MM.1S (cell line): ENCODE measurements at regions not wholly inside any gene's neighbourhood (a gene's known extent, or its start where the extent isn't known, plus 50 kb on each side); places are given as distances from the start of the nearest gene placed in this dataset.
"Not testable (repeated sequence)": the region's sequence is repeated elsewhere in the genome, so short reads cannot be mapped to it uniquely, and the experiment has no call there.

Experiments used
- EZH2 ChIP-seq: fragments of 300-600 bp; sonication (generic); optimal IDR thresholded peaks from 2 replicates; pipeline ENCODE3; 2017; ENCODE audit warnings: low read depth, mild to moderate bottlenecking, antibody characterized with exemption, low read length, mixed read lengths
- EZH2phosphoT487 ChIP-seq: fragments of 300-600 bp; sonication (generic); IDR thresholded peaks from 2 replicates; pipeline ENCODE4 v1.6.1; 2018; ENCODE audit warnings: antibody characterized with exemption, low read length
- TF ChIP-seq, protein P1 (sequence below): fragments of 300-600 bp; sonication (generic); IDR thresholded peaks from 2 replicates; pipeline ENCODE4 v1.5.1; 2016; ENCODE audit warnings: antibody characterized with exemption, low read length, mixed read lengths

DNA sequence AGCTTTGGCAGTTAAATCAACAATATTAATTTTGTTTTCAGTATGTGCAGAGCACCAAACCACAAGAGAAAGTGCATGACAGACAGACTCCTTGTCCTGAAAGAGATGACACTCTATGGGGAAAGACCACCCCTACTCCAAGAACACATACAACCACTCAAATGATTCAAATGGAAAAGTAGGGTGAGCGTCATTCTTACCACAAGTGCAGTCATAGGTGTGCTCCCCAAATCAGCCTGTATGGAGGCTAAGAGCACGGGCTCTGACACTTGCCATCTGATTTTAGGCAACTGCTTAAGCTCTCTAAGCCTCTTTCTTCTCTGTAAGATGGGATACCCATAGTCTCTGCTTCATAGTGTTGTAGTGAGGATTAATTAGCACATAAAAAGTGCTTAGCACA is 56.7 kb upstream of the TERB2 start:
- TF ChIP-seq, protein P1, sequence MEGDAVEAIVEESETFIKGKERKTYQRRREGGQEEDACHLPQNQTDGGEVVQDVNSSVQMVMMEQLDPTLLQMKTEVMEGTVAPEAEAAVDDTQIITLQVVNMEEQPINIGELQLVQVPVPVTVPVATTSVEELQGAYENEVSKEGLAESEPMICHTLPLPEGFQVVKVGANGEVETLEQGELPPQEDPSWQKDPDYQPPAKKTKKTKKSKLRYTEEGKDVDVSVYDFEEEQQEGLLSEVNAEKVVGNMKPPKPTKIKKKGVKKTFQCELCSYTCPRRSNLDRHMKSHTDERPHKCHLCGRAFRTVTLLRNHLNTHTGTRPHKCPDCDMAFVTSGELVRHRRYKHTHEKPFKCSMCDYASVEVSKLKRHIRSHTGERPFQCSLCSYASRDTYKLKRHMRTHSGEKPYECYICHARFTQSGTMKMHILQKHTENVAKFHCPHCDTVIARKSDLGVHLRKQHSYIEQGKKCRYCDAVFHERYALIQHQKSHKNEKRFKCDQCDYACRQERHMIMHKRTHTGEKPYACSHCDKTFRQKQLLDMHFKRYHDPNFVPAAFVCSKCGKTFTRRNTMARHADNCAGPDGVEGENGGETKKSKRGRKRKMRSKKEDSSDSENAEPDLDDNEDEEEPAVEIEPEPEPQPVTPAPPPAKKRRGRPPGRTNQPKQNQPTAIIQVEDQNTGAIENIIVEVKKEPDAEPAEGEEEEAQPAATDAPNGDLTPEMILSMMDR: not testable (repeated sequence)
- not testable (repeated sequence) for TF ChIP-seq EZH2, EZH2phosphoT487
